ENCODE measurements at regions not wholly inside any gene's neighbourhood (a gene's known extent, or its start where the extent isn't known, plus 50 kb on each side); places are given as distances from the start of the nearest gene placed in this dataset.

- H3K36me3 ChIP-seq, result no peaks in the 10 kb centered on the region
- no peaks in the 10 kb centered on the region for H3K27me3 ChIP-seq
- H3K4me3 ChIP-seq (ENCODE audit: low read depth, low read length), result no peak overlapping the region
- peaks cover 19% of the 10 kb centered on the region for H3K4me1 ChIP-seq
- no peaks in the 10 kb centered on the region for H3K9me3 ChIP-seq
- TF ChIP-seq CTCF (IDR thresholded peaks at IDR 0.05; ENCODE audit: low read depth, low read length), result no peak
- no peak for DNase-seq
Measured at GRCh38 chr3:69462826-69463100, 76.9 kb upstream of the FRMD4B start.

GRCh38 chr3:69462022-69462825, 76.3 kb upstream of the FRMD4B start:
- no peaks in the 10 kb centered on the region for H3K9me3 ChIP-seq

GRCh38 chr3:69460034-69460433, 74.1 kb upstream of the FRMD4B start:
- Histone ChIP-seq H3K36me3 (no peaks in the 10 kb centered on the region), H3K4me3 (ENCODE audit: low read depth, low read length) (no peak overlapping the region), H3K27me3 (no peaks in the 10 kb centered on the region), H3K9me3 (no peaks in the 10 kb centered on the region), H3K4me1 (peaks cover 19% of the 10 kb centered on the region)
- TF ChIP-seq CTCF (IDR thresholded peaks at IDR 0.05; ENCODE audit: low read depth, low read length), result no peak
- DNase-seq, result no peak

More at GRCh38 chr3:69462022-69462825, 76.3 kb upstream of the FRMD4B start:
- H3K4me1 ChIP-seq, result peaks cover 19% of the 10 kb centered on the region
- H3K4me3 ChIP-seq (ENCODE audit: low read depth, low read length), result no peak overlapping the region
- H3K36me3 ChIP-seq, result no peaks in the 10 kb centered on the region
- TF ChIP-seq CTCF (IDR thresholded peaks at IDR 0.05; ENCODE audit: low read depth, low read length), result no peak
- H3K27me3 ChIP-seq, result no peaks in the 10 kb centered on the region
- DNase-seq, result no peak

- no peak for TF ChIP-seq CTCF (IDR thresholded peaks at IDR 0.05; ENCODE audit: low read depth, low read length)
Measured at GRCh38 chr3:69458803-69459365, 73.0 kb upstream of the FRMD4B start.

GRCh38 chr3:69456631-69457030, 70.7 kb upstream of the FRMD4B start:
- Histone ChIP-seq H3K9me3 (no peaks in the 10 kb centered on the region), H3K27me3 (no peaks in the 10 kb centered on the region), H3K4me1 (peaks cover 36% of the 10 kb centered on the region), H3K4me3 (ENCODE audit: low read depth, low read length) (no peak overlapping the region), H3K36me3 (no peaks in the 10 kb centered on the region)
- no peak for DNase-seq
- TF ChIP-seq CTCF (IDR thresholded peaks at IDR 0.05; ENCODE audit: low read depth, low read length), result no peak

More at GRCh38 chr3:69458803-69459365, 73.0 kb upstream of the FRMD4B start:
- H3K4me3 ChIP-seq (ENCODE audit: low read depth, low read length), result no peak overlapping the region
- no peaks in the 10 kb centered on the region for H3K27me3 ChIP-seq
- no peaks in the 10 kb centered on the region for H3K9me3 ChIP-seq
- no peak for DNase-seq
- peaks cover 19% of the 10 kb centered on the region for H3K4me1 ChIP-seq
- H3K36me3 ChIP-seq, result no peaks in the 10 kb centered on the region

GRCh38 chr3:69454204-69454787, 68.4 kb upstream of the FRMD4B start:
- DNase-seq, result no peak
- H3K4me3 ChIP-seq (ENCODE audit: low read depth, low read length), result no peak overlapping the region
- no peaks in the 10 kb centered on the region for H3K9me3 ChIP-seq
- H3K36me3 ChIP-seq, result no peaks in the 10 kb centered on the region
- peaks cover 29% of the 10 kb centered on the region for H3K4me1 ChIP-seq
- no peaks in the 10 kb centered on the region for H3K27me3 ChIP-seq
- no peak for TF ChIP-seq CTCF (IDR thresholded peaks at IDR 0.05; ENCODE audit: low read depth, low read length)

All from BE2C (cell line).